ENCODE measurements at regions not wholly inside any gene's neighbourhood (a gene's known extent, or its start where the extent isn't known, plus 50 kb on each side); places are given as distances from the start of the nearest gene placed in this dataset.

GRCh38 chr4:13059019-13059418 is 425.1 kb downstream of the RAB28 start:
- no peak for DNase-seq (ENCODE audit: low spot score in 2 of 2)
- intact Hi-C loops (cut with DNase I; ENCODE audit: low total_unique reads) = no loop called here
- Histone ChIP-seq H3K27ac (no peak overlapping the region), H3K4me3 (no peak overlapping the region), H3K27me3 (no peaks in the 10 kb centered on the region), H3K4me1 (no peaks in the 10 kb centered on the region), H3K36me3 (no peaks in the 10 kb centered on the region), H3K9me3 (no peaks in the 10 kb centered on the region)
- TF ChIP-seq POLR2A (IDR thresholded peaks at IDR 0.05) (no peak), POLR2AphosphoS5 (IDR thresholded peaks at IDR 0.05) (no peak)
- TF ChIP-seq, protein P1, sequence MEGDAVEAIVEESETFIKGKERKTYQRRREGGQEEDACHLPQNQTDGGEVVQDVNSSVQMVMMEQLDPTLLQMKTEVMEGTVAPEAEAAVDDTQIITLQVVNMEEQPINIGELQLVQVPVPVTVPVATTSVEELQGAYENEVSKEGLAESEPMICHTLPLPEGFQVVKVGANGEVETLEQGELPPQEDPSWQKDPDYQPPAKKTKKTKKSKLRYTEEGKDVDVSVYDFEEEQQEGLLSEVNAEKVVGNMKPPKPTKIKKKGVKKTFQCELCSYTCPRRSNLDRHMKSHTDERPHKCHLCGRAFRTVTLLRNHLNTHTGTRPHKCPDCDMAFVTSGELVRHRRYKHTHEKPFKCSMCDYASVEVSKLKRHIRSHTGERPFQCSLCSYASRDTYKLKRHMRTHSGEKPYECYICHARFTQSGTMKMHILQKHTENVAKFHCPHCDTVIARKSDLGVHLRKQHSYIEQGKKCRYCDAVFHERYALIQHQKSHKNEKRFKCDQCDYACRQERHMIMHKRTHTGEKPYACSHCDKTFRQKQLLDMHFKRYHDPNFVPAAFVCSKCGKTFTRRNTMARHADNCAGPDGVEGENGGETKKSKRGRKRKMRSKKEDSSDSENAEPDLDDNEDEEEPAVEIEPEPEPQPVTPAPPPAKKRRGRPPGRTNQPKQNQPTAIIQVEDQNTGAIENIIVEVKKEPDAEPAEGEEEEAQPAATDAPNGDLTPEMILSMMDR (IDR thresholded peaks at IDR 0.05) = no peak

- Histone ChIP-seq H3K36me3 (no peaks in the 10 kb centered on the region), H3K27me3 (no peaks in the 10 kb centered on the region), H3K4me3 (no peak overlapping the region), H3K27ac (no peak overlapping the region), H3K4me1 (no peaks in the 10 kb centered on the region), H3K9me3 (no peaks in the 10 kb centered on the region)
- TF ChIP-seq POLR2AphosphoS5 (IDR thresholded peaks at IDR 0.05) = no peak
- TF ChIP-seq POLR2A (IDR thresholded peaks at IDR 0.05) = no peak
- TF ChIP-seq, protein P1 (IDR thresholded peaks at IDR 0.05) = no peak
- intact Hi-C loops (cut with DNase I; ENCODE audit: low total_unique reads) = no loop called here
- DNase-seq (ENCODE audit: low spot score in 2 of 2) = no peak
Measured at GRCh38 chr4:13056630-13057189, 427.4 kb downstream of the RAB28 start.

DNA sequence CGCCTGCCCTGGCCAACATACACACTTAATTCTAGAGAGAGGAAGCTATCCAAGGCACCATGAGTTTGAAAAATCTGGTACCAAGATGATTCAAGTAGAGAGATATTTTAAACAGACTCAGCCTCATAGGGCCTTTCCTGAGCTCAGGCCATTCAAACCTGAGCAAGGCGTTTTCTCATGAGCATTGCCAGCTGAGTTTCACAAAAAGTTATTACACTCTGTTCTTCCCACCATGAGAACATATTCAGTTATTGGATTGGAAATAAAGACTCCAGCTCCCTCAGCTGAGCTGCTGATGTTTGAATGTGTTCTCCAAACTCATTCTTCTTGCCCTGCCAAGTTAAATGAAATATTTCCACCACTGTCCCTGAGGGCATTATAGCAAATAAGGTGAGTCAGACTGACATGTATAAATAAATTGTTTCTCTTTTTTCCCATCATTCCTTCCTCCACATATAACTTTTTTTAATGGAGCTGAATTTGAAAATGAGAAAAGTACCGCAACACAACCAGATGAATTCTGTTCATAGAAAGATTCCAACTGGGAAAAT is 429.6 kb downstream of the RAB28 start:
- no peaks in the 10 kb centered on the region for H3K9me3 ChIP-seq
- H3K27me3 ChIP-seq = no peaks in the 10 kb centered on the region
- DNase-seq (ENCODE audit: low spot score in 2 of 2) = no peak
- intact Hi-C loops (cut with DNase I; ENCODE audit: low total_unique reads) = no loop called here
- TF ChIP-seq, protein P1 (IDR thresholded peaks at IDR 0.05) = no peak
- TF ChIP-seq POLR2A (IDR thresholded peaks at IDR 0.05) = no peak
- TF ChIP-seq POLR2AphosphoS5 (IDR thresholded peaks at IDR 0.05) = no peak
- H3K4me1 ChIP-seq = no peaks in the 10 kb centered on the region
- H3K4me3 ChIP-seq = no peak overlapping the region
- H3K27ac ChIP-seq = no peak overlapping the region
- no peaks in the 10 kb centered on the region for H3K36me3 ChIP-seq

- Histone ChIP-seq H3K27ac (no peak overlapping the region), H3K27me3 (no peaks in the 10 kb centered on the region), H3K9me3 (no peaks in the 10 kb centered on the region), H3K36me3 (no peaks in the 10 kb centered on the region), H3K4me1 (no peaks in the 10 kb centered on the region), H3K4me3 (no peak overlapping the region)
- intact Hi-C loops (cut with DNase I; ENCODE audit: low total_unique reads) = no loop called here
- no peak for DNase-seq (ENCODE audit: low spot score in 2 of 2)
- no peak for TF ChIP-seq POLR2AphosphoS5 (IDR thresholded peaks at IDR 0.05)
- TF ChIP-seq POLR2A (IDR thresholded peaks at IDR 0.05) = no peak
- TF ChIP-seq, protein P1 (IDR thresholded peaks at IDR 0.05) = no peak
Measured at GRCh38 chr4:13047591-13047990, 436.5 kb downstream of the RAB28 start.

GRCh38 chr4:13036841-13037240 is 447.3 kb downstream of the RAB28 start:
- TF ChIP-seq, protein P1 (IDR thresholded peaks at IDR 0.05) = no peak
- TF ChIP-seq POLR2A (IDR thresholded peaks at IDR 0.05) (no peak), POLR2AphosphoS5 (IDR thresholded peaks at IDR 0.05) (no peak)
- no peaks in the 10 kb centered on the region for H3K4me1 ChIP-seq
- DNase-seq (ENCODE audit: low spot score in 2 of 2) = no peak
- H3K9me3 ChIP-seq = no peaks in the 10 kb centered on the region
- no peak overlapping the region for H3K4me3 ChIP-seq
- no peak overlapping the region for H3K27ac ChIP-seq
- no peaks in the 10 kb centered on the region for H3K27me3 ChIP-seq
- intact Hi-C loops (cut with DNase I; ENCODE audit: low total_unique reads) = no loop called here
- no peaks in the 10 kb centered on the region for H3K36me3 ChIP-seq
